ENCODE measurements at regions not wholly inside any gene's neighbourhood (a gene's known extent, or its start where the extent isn't known, plus 50 kb on each side); places are given as distances from the start of the nearest gene placed in this dataset.

- H3K9me3 ChIP-seq (ENCODE audit: control insufficient read depth in 1 of 2, insufficient read depth in 1 of 2, low read depth in 1 of 2, low read length in 2 of 2): no peaks in the 10 kb centered on the region
- no peak overlapping the region for H3K9ac ChIP-seq (ENCODE audit: low read length)
- ChIA-PET POLR2A (no interaction called here), CTCF (no interaction called here), RAD21 (ENCODE audit: low non-redundant PET in 1 of 2, low total read pairs in 2 of 2, uncharacterized antibody in 2 of 2, unreplicated experiment in 2 of 2) (no interaction called here)
- H3K27me3 ChIP-seq (ENCODE audit: insufficient read depth, low read length): no peaks in the 10 kb centered on the region
- H3K4me1 ChIP-seq (ENCODE audit: control insufficient read depth in 1 of 2, insufficient read depth in 2 of 2, low read length in 2 of 2): peaks cover 0 to under 1% of the 10 kb centered on the region in 2 experiments; a peak in 1 of 4 replicates
- no peaks in the 10 kb centered on the region for H3K36me3 ChIP-seq (ENCODE audit: control insufficient read depth in 1 of 2, insufficient read depth in 2 of 2, low read length in 2 of 2)
- DNase-seq (ENCODE audit: low read depth, low spot score): no peak
- H2AFZ ChIP-seq (ENCODE audit: low read depth, low read length, poor library complexity, severe bottlenecking): no peak overlapping the region
- ATAC-seq: no peak
- no TSS peak for BruUV-seq (replicated peaks)
- H3K79me2 ChIP-seq (ENCODE audit: insufficient read depth, low read length): no peaks in the 10 kb centered on the region
- no peaks in the 10 kb centered on the region for H3K9me2 ChIP-seq (ENCODE audit: insufficient read depth)
- no peak overlapping the region for H3K27ac ChIP-seq (ENCODE audit: low read depth, low read length)
- no peak for TF ChIP-seq ZFX (IDR thresholded peaks at IDR 0.05)
- no peak for TF ChIP-seq FOSL1 (IDR thresholded peaks at IDR 0.05; ENCODE audit: low read depth)
- H3K4me2 ChIP-seq (ENCODE audit: low read length): no peak overlapping the region
- no peak overlapping the region for H3K4me3 ChIP-seq (replicated peaks in 1 of 2; ENCODE audit: low read depth in 1 of 2, low read length in 2 of 2)
- H4K20me1 ChIP-seq (ENCODE audit: insufficient read depth): no peaks in the 10 kb centered on the region
- intact Hi-C loops (cut with micrococcal nuclease): no loop called here
Observed at GRCh38 chr2:8506746-8507145, 175.1 kb upstream of the ID2 start.

- no peak overlapping the region for H3K9ac ChIP-seq (ENCODE audit: low read length)
- H3K4me3 ChIP-seq (replicated peaks in 1 of 2; ENCODE audit: low read depth in 1 of 2, low read length in 2 of 2): no peak overlapping the region
- ChIA-PET POLR2A (no interaction called here), CTCF (no interaction called here), RAD21 (ENCODE audit: low non-redundant PET in 1 of 2, low total read pairs in 2 of 2, uncharacterized antibody in 2 of 2, unreplicated experiment in 2 of 2) (no interaction called here)
- H3K9me2 ChIP-seq (ENCODE audit: insufficient read depth): no peaks in the 10 kb centered on the region
- no peaks in the 10 kb centered on the region for H3K79me2 ChIP-seq (ENCODE audit: insufficient read depth, low read length)
- DNase-seq (ENCODE audit: low read depth, low spot score) (no peak), ATAC-seq (no peak)
- H3K27ac ChIP-seq (ENCODE audit: low read depth, low read length): no peak overlapping the region
- no peaks in the 10 kb centered on the region for H3K36me3 ChIP-seq (ENCODE audit: control insufficient read depth in 1 of 2, insufficient read depth in 2 of 2, low read length in 2 of 2)
- BruUV-seq (replicated peaks): no TSS peak
- no peaks in the 10 kb centered on the region for H4K20me1 ChIP-seq (ENCODE audit: insufficient read depth)
- H3K4me1 ChIP-seq (ENCODE audit: control insufficient read depth in 1 of 2, insufficient read depth in 2 of 2, low read length in 2 of 2): peaks cover 0 to 9% of the 10 kb centered on the region in 2 experiments; a peak in 2 of 4 replicates
- no peaks in the 10 kb centered on the region for H3K27me3 ChIP-seq (ENCODE audit: insufficient read depth, low read length)
- TF ChIP-seq RAD21 (IDR thresholded peaks at IDR 0.05; ENCODE audit: low read depth) (no peak), ATF3 (IDR thresholded peaks at IDR 0.05) (no peak), SP1 (IDR thresholded peaks at IDR 0.05; ENCODE audit: low read depth) (no peak), ZBTB33 (IDR thresholded peaks at IDR 0.05; ENCODE audit: extremely low read depth, insufficient replicate concordance, low read length) (no peak), CTCF (IDR thresholded peaks at IDR 0.05 in 2 of 3, conservative IDR thresholded peaks at IDR 0.05 in 1 of 3; ENCODE audit: borderline replicate concordance in 1 of 3, insufficient read depth in 1 of 3, low read depth in 2 of 3, low read length in 2 of 3) (no peak), CBX3 (IDR thresholded peaks at IDR 0.05; ENCODE audit: low read depth) (no peak), SRF (IDR thresholded peaks at IDR 0.05; ENCODE audit: low read depth) (no peak), EGR1 (IDR thresholded peaks at IDR 0.05; ENCODE audit: low read depth) (no peak), ELF1 (IDR thresholded peaks at IDR 0.05; ENCODE audit: borderline replicate concordance, low read depth) (no peak), YY1 (IDR thresholded peaks at IDR 0.05; ENCODE audit: extremely low read depth, insufficient replicate concordance, low read depth, low read length) (no peak), FOSL1 (IDR thresholded peaks at IDR 0.05; ENCODE audit: low read depth) (no peak)
- H3K9me3 ChIP-seq (ENCODE audit: control insufficient read depth in 1 of 2, insufficient read depth in 1 of 2, low read depth in 1 of 2, low read length in 2 of 2): no peaks in the 10 kb centered on the region
- H3K4me2 ChIP-seq (ENCODE audit: low read length): no peak overlapping the region
- no peak overlapping the region for H2AFZ ChIP-seq (ENCODE audit: low read depth, low read length, poor library complexity, severe bottlenecking)
- intact Hi-C loops (cut with micrococcal nuclease): no loop called here
Observed at GRCh38 chr2:8508766-8509165, 173.1 kb upstream of the ID2 start.
